H9 (cell line): ENCODE measurements at regions not wholly inside any gene's neighbourhood (a gene's known extent, or its start where the extent isn't known, plus 50 kb on each side); places are given as distances from the start of the nearest gene placed in this dataset.

Source experiments
- DNase-seq: peaks from one replicate; pipeline ENCODE4 v3.0.0-alpha.2; 2017
- H2AFZ ChIP-seq: one replicate; pipeline ENCODE4 v1.6.1; 2013; ENCODE audit warnings: mild to moderate bottlenecking, low read length, control low read depth, moderate library complexity
- H2AK5ac ChIP-seq: 2 replicates; pipeline ENCODE4 v1.6.1; 2013; ENCODE audit warnings: low read length, control low read depth, mixed read lengths; ENCODE audit not compliant: insufficient read length
- H2BK120ac ChIP-seq: one replicate; pipeline ENCODE4 v1.6.1; 2013; ENCODE audit warnings: low read depth, mild to moderate bottlenecking, low read length, control low read depth, inconsistent platforms; ENCODE audit not compliant: poor library complexity, severe bottlenecking
- H2BK12ac ChIP-seq: 2 replicates; pipeline ENCODE4 v1.6.1; 2013; ENCODE audit warnings: low read length, control low read depth, mixed read lengths, low read depth; ENCODE audit not compliant: insufficient read length
- H2BK15ac ChIP-seq: 2 replicates; pipeline ENCODE4 v1.6.1; 2013; ENCODE audit warnings: low read depth, low read length, control low read depth
- H2BK20ac ChIP-seq: one replicate; pipeline ENCODE4 v1.6.1; 2013; ENCODE audit warnings: low read depth, mild to moderate bottlenecking, low read length, control low read depth, inconsistent platforms; ENCODE audit not compliant: poor library complexity, severe bottlenecking
- H2BK5ac ChIP-seq: 2 replicates; pipeline ENCODE4 v1.6.1; 2013; ENCODE audit warnings: low read length, control low read depth, mixed read lengths; ENCODE audit not compliant: insufficient read length
- H3K14ac ChIP-seq: 2 replicates; pipeline ENCODE4 v1.6.1; 2013; ENCODE audit warnings: low read length, control low read depth; ENCODE audit not compliant: insufficient read depth
- H3K18ac ChIP-seq: 2 replicates; pipeline ENCODE4 v1.6.1; 2013; ENCODE audit warnings: low read depth, mild to moderate bottlenecking, mixed read lengths, low read length, control low read depth; ENCODE audit not compliant: insufficient read length
- H3K23ac ChIP-seq: 2 replicates; pipeline ENCODE4 v1.6.1; 2013; ENCODE audit warnings: low read length, control low read depth, mixed read lengths, low read depth; ENCODE audit not compliant: insufficient read length
- H3K23me2 ChIP-seq: 2 replicates; pipeline ENCODE4 v1.6.1; 2013; ENCODE audit warnings: low read depth, mild to moderate bottlenecking, mixed read lengths, low read length, control low read depth; ENCODE audit not compliant: insufficient read length, poor library complexity, severe bottlenecking
- H3K27ac ChIP-seq: 2 replicates; pipeline ENCODE4 v1.5.1; 2013; ENCODE audit warnings: low read length, control low read depth, mixed read lengths, low read depth; ENCODE audit not compliant: insufficient read length
- H3K27me3 ChIP-seq: 2 replicates; pipeline ENCODE4 v1.6.1; 2013; ENCODE audit warnings: low read length, control low read depth, inconsistent platforms; ENCODE audit not compliant: insufficient read depth
- H3K4ac ChIP-seq: 2 replicates; pipeline ENCODE4 v1.6.1; 2013; ENCODE audit warnings: low read depth, mild to moderate bottlenecking, control low read depth, inconsistent platforms, low read length, moderate library complexity
- H3K4me1 ChIP-seq: 2 replicates; pipeline ENCODE4 v1.6.1; 2013; ENCODE audit warnings: low read length, control low read depth, inconsistent platforms; ENCODE audit not compliant: insufficient read depth
- H3K4me2 ChIP-seq: 2 replicates; pipeline ENCODE4 v1.6.1; 2013; ENCODE audit warnings: low read length, control low read depth, mixed read lengths; ENCODE audit not compliant: insufficient read length, insufficient read depth
- H3K56ac ChIP-seq: 2 replicates; pipeline ENCODE4 v1.6.1; 2013; ENCODE audit warnings: low read depth, mild to moderate bottlenecking, mixed read lengths, low read length, control low read depth; ENCODE audit not compliant: insufficient read length
- H3K79me1 ChIP-seq: 2 replicates; pipeline ENCODE4 v1.6.1; 2013; ENCODE audit warnings: low read depth, mild to moderate bottlenecking, moderate library complexity, low read length, control low read depth, inconsistent platforms; ENCODE audit not compliant: insufficient read depth, poor library complexity, severe bottlenecking
- H3K79me2 ChIP-seq: 2 replicates; pipeline ENCODE4 v1.6.1; 2013; ENCODE audit warnings: low read length, control low read depth, inconsistent platforms; ENCODE audit not compliant: insufficient read depth
- H3K9ac ChIP-seq: 2 replicates; pipeline ENCODE4 v1.6.1; 2013; ENCODE audit warnings: low read length, control low read depth, mixed read lengths; ENCODE audit not compliant: insufficient read length; ENCODE audit errors: extremely low read depth
- H3K9me3 ChIP-seq: one replicate; pipeline ENCODE4 v1.6.1; 2013; ENCODE audit warnings: low read depth, low read length, inconsistent platforms; ENCODE audit not compliant: control insufficient read depth
- H3T11ph ChIP-seq: one replicate; pipeline ENCODE4 v1.6.1; 2013; ENCODE audit warnings: mild to moderate bottlenecking, low read length, control low read depth, inconsistent platforms
- H4K20me1 ChIP-seq: one replicate; pipeline ENCODE4 v1.6.1; 2013; ENCODE audit not compliant: control insufficient read depth, insufficient read length, insufficient read depth
- H4K5ac ChIP-seq: 2 replicates; pipeline ENCODE4 v1.6.1; 2013; ENCODE audit warnings: low read depth, mild to moderate bottlenecking, mixed read lengths, low read length, control low read depth; ENCODE audit not compliant: insufficient read length
- H4K8ac ChIP-seq: replicated peaks from 2 replicates; pipeline ENCODE4 v1.6.1; 2013; ENCODE audit warnings: low read length, control low read depth, mixed read lengths, low read depth; ENCODE audit not compliant: insufficient read length
- H4K91ac ChIP-seq: 2 replicates; pipeline ENCODE4 v1.6.1; 2013; ENCODE audit warnings: low read depth, mild to moderate bottlenecking, moderate library complexity, mixed read lengths, low read length, control low read depth; ENCODE audit not compliant: insufficient read length
- H3K27ac Mint-ChIP-seq, 3 experiments: 2 replicates in 2 of 3; 3 replicates in 1 of 3; pipeline ENCODE4 v1.8.0; 2020 to 2021; ENCODE audit warnings: mixed read lengths in 3 of 3, mild to moderate bottlenecking in 1 of 3, moderate library complexity in 1 of 3
- H3K27me3 Mint-ChIP-seq: 2 replicates; pipeline ENCODE4 v1.8.0; 2021; ENCODE audit warnings: low read depth, mild to moderate bottlenecking, moderate library complexity, mixed read lengths
- H3K36me3 Mint-ChIP-seq, 3 experiments: 2 replicates in 2 of 3; 3 replicates in 1 of 3; pipeline ENCODE4 v1.8.0; 2020 to 2021; ENCODE audit warnings: low read depth in 3 of 3, mixed read lengths in 3 of 3; ENCODE audit not compliant: insufficient read depth in 1 of 3
- H3K4me1 Mint-ChIP-seq, 2 experiments: 2 replicates each; pipeline ENCODE4 v1.8.0; 2020; ENCODE audit warnings: mixed read lengths in 2 of 2
- H3K4me3 Mint-ChIP-seq, 2 experiments: 2 replicates in 1 of 2; 3 replicates in 1 of 2; pipeline ENCODE4 v1.8.0; 2020 to 2021; ENCODE audit warnings: mild to moderate bottlenecking in 2 of 2, mixed read lengths in 2 of 2, moderate library complexity in 1 of 2
- H3K9me3 Mint-ChIP-seq, 2 experiments: 2 replicates in 1 of 2; 3 replicates in 1 of 2; pipeline ENCODE4 v1.8.0; 2020; ENCODE audit warnings: mild to moderate bottlenecking in 2 of 2, mixed read lengths in 2 of 2, moderate library complexity in 1 of 2
- WGBS: extraction: QIAGEN DNeasy Blood & Tissue Kit; methylation state at CpG from one replicate; pipeline ENCODE4 v1.1.7; 2013; ENCODE audit warnings: missing lambda C conversion rate, low lambda C conversion rate, mixed read lengths; ENCODE audit not compliant: insufficient read length; ENCODE audit errors: extremely low coverage; 5-methylcytosine and 5-hydroxymethylcytosine counted together
- TF ChIP-seq, protein P1 (sequence below): fragments of 200-600 bp; sonication (generic); conservative IDR thresholded peaks from 3 replicates; pipeline ENCODE4 v1.8.0; 2021; ENCODE audit warnings: antibody characterized with exemption, mild to moderate bottlenecking

DNA sequence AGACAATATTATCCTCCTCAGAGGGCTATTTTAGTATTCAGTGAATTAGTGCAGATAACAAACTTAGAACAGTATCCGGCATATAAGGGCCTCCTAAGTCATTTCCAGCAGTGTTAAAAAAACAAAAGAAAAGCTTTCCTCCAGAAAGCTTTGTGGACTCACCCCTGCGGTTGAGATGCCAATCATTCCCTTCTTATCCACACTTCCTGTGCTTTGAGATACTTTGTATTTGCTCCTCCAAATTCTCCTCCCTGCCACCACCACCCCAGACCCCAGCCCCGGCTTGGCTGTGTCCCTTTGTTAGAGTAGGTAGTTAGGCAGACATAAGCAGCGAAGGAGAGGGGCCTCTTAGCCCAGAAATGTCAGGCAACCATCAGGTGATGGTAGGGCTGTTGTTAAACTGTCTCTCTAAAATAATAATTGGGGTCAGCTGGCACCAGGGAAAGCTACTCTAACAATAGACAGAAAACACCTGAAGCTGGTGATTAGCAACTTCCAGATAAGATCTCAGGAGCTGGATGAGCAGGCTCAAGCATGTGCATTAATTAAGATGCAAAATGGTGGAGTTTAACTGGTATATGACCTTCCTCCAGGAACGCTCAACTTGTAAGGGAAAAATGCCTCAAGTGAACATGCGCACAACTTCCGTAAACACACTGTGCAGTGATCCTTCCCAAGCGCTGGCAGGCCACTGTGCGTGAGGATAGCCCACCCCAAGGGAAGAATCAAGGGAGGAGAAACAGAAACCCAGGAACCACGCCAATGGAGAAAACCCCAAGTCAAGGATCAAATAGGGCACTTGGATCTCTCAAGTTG lies 152.1 kb upstream of the EEA1 start:
- Histone ChIP-seq H3K27ac (peak overlapping the region; percentile 74), H3K23me2 (no peaks in the 10 kb centered on the region), H3K27me3 (no peaks in the 10 kb centered on the region), H4K8ac (peak overlapping the region; percentile 77), H3K4me1 (peaks cover 27% of the 10 kb centered on the region), H3K14ac (no peak overlapping the region; the same call in 1 of the 2 replicates), H2BK5ac (peak overlapping the region; percentile 83), H3K9me3 (no peaks in the 10 kb centered on the region), H2BK120ac (peak overlapping the region; percentile 77), H3K23ac (no peak overlapping the region), H4K91ac (no peak overlapping the region), H3K56ac (peak overlapping the region; percentile 79), H3K9ac (no peak overlapping the region), H2BK15ac (no peak overlapping the region; the same call in 1 of the 2 replicates), H2BK12ac (peak overlapping the region; percentile 97), H2BK20ac (peak overlapping the region; percentile 90), H3T11ph (no peak overlapping the region), H2AK5ac (no peak overlapping the region), H3K79me1 (no peaks in the 10 kb centered on the region), H3K18ac (peak overlapping the region; percentile 17), H4K20me1 (no peaks in the 10 kb centered on the region), H2AFZ (peak overlapping the region; percentile 56), H3K4ac (no peak overlapping the region; the same call in 1 of the 2 replicates), H3K4me2 (peak overlapping the region; percentile 53), H3K79me2 (no peaks in the 10 kb centered on the region), H4K5ac (peak overlapping the region; percentile 72)
- Mint-ChIP-seq H3K27ac (peak overlapping the region; percentile 94 to 97 (median 94)), H3K27me3 (peaks cover 3% of the 10 kb centered on the region; the same call in 1 of the 2 replicates), H3K9me3 (peaks cover 7% of the 10 kb centered on the region in 2 experiments; a peak in 4 of 5 replicates), H3K4me1 (peaks cover 41 to 49% of the 10 kb centered on the region in 2 experiments), H3K4me3 (peak overlapping the region in 1 of 2 experiments; percentile 67; a peak in 3 of 5 replicates), H3K36me3 (peaks cover 0 to 11% (median 11%) of the 10 kb centered on the region in 3 experiments; a peak in 5 of 7 replicates)
- TF ChIP-seq, protein P1, sequence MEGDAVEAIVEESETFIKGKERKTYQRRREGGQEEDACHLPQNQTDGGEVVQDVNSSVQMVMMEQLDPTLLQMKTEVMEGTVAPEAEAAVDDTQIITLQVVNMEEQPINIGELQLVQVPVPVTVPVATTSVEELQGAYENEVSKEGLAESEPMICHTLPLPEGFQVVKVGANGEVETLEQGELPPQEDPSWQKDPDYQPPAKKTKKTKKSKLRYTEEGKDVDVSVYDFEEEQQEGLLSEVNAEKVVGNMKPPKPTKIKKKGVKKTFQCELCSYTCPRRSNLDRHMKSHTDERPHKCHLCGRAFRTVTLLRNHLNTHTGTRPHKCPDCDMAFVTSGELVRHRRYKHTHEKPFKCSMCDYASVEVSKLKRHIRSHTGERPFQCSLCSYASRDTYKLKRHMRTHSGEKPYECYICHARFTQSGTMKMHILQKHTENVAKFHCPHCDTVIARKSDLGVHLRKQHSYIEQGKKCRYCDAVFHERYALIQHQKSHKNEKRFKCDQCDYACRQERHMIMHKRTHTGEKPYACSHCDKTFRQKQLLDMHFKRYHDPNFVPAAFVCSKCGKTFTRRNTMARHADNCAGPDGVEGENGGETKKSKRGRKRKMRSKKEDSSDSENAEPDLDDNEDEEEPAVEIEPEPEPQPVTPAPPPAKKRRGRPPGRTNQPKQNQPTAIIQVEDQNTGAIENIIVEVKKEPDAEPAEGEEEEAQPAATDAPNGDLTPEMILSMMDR = no peak
- DNase-seq = peak; percentile 65
- WGBS = no CpG with 5 or more reads among the region's 10 CpGs
